ENCODE measurements at regions not wholly inside any gene's neighbourhood (a gene's known extent, or its start where the extent isn't known, plus 50 kb on each side); places are given as distances from the start of the nearest gene placed in this dataset.

DNA sequence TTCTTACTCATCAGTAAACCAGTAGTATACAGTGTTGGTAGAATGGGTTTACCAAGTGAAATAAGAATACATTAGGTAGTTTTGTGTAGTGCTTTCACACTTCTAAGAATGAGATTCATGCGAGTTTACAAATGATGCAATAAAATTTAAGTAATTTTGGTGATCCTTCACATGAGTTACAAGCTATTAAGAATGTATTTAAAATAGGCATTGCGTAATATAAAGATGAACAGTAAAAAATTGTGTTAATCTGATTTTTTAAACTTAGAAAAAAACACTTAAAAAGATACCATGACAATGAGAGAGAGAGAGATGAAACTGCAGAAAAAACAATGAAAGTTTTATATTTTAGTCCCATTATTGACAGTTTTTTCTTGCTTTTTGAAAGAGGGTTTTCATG lies 570.5 kb downstream of the SLITRK6 start:
- no peak for TF ChIP-seq POLR2A (IDR thresholded peaks at IDR 0.05)
- TF ChIP-seq, protein P1, sequence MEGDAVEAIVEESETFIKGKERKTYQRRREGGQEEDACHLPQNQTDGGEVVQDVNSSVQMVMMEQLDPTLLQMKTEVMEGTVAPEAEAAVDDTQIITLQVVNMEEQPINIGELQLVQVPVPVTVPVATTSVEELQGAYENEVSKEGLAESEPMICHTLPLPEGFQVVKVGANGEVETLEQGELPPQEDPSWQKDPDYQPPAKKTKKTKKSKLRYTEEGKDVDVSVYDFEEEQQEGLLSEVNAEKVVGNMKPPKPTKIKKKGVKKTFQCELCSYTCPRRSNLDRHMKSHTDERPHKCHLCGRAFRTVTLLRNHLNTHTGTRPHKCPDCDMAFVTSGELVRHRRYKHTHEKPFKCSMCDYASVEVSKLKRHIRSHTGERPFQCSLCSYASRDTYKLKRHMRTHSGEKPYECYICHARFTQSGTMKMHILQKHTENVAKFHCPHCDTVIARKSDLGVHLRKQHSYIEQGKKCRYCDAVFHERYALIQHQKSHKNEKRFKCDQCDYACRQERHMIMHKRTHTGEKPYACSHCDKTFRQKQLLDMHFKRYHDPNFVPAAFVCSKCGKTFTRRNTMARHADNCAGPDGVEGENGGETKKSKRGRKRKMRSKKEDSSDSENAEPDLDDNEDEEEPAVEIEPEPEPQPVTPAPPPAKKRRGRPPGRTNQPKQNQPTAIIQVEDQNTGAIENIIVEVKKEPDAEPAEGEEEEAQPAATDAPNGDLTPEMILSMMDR (IDR thresholded peaks at IDR 0.05): no peak
